ENCODE measurements at regions not wholly inside any gene's neighbourhood (a gene's known extent, or its start where the extent isn't known, plus 50 kb on each side); places are given as distances from the start of the nearest gene placed in this dataset.

GRCh38 chr11:80636999-80637398, 1196.2 kb upstream of the TENM4 start:
- H3K4me3 ChIP-seq (ENCODE audit: low read depth, low read length), result no peak overlapping the region
- H3K36me3 ChIP-seq (ENCODE audit: control insufficient read depth, insufficient read depth, low read length), result no peaks in the 10 kb centered on the region
- H3K27me3 ChIP-seq (ENCODE audit: control insufficient read depth, insufficient read depth, low read length), result no peaks in the 10 kb centered on the region
- TF ChIP-seq CTCF (IDR thresholded peaks at IDR 0.05; ENCODE audit: insufficient read depth, low read length, poor library complexity, severe bottlenecking), result no peak
- no peak for DNase-seq (ENCODE audit: low read depth)

- Histone ChIP-seq H3K4me3 (ENCODE audit: low read depth, low read length) (no peak overlapping the region), H3K36me3 (ENCODE audit: control insufficient read depth, insufficient read depth, low read length) (no peaks in the 10 kb centered on the region), H3K27me3 (ENCODE audit: control insufficient read depth, insufficient read depth, low read length) (no peaks in the 10 kb centered on the region)
- no peak for DNase-seq (ENCODE audit: low read depth)
- TF ChIP-seq CTCF (IDR thresholded peaks at IDR 0.05; ENCODE audit: insufficient read depth, low read length, poor library complexity, severe bottlenecking), result no peak
Observed at GRCh38 chr11:80635178-80635577, 1194.3 kb upstream of the TENM4 start.

- H3K27me3 ChIP-seq (ENCODE audit: control insufficient read depth, insufficient read depth, low read length), result no peaks in the 10 kb centered on the region
- no peak for TF ChIP-seq CTCF (IDR thresholded peaks at IDR 0.05; ENCODE audit: insufficient read depth, low read length, poor library complexity, severe bottlenecking)
- no peak overlapping the region for H3K4me3 ChIP-seq (ENCODE audit: low read depth, low read length)
- H3K36me3 ChIP-seq (ENCODE audit: control insufficient read depth, insufficient read depth, low read length), result no peaks in the 10 kb centered on the region
- DNase-seq (ENCODE audit: low read depth), result no peak
Observed at GRCh38 chr11:80632691-80633090, 1191.9 kb upstream of the TENM4 start.

- DNase-seq (ENCODE audit: low read depth), result no peak
- Histone ChIP-seq H3K4me3 (ENCODE audit: low read depth, low read length) (no peak overlapping the region), H3K27me3 (ENCODE audit: control insufficient read depth, insufficient read depth, low read length) (no peaks in the 10 kb centered on the region), H3K36me3 (ENCODE audit: control insufficient read depth, insufficient read depth, low read length) (no peaks in the 10 kb centered on the region)
- TF ChIP-seq CTCF (IDR thresholded peaks at IDR 0.05; ENCODE audit: insufficient read depth, low read length, poor library complexity, severe bottlenecking), result no peak
Observed at GRCh38 chr11:80632156-80632555, 1191.3 kb upstream of the TENM4 start.

GRCh38 chr11:80629466-80629865, 1188.6 kb upstream of the TENM4 start:
- H3K36me3 ChIP-seq (ENCODE audit: control insufficient read depth, insufficient read depth, low read length), result no peaks in the 10 kb centered on the region
- TF ChIP-seq CTCF (IDR thresholded peaks at IDR 0.05; ENCODE audit: insufficient read depth, low read length, poor library complexity, severe bottlenecking), result no peak
- DNase-seq (ENCODE audit: low read depth), result no peak
- H3K27me3 ChIP-seq (ENCODE audit: control insufficient read depth, insufficient read depth, low read length), result no peaks in the 10 kb centered on the region
- H3K4me3 ChIP-seq (ENCODE audit: low read depth, low read length), result no peak overlapping the region

GRCh38 chr11:80627364-80627763, 1186.5 kb upstream of the TENM4 start:
- no peak for TF ChIP-seq CTCF (IDR thresholded peaks at IDR 0.05; ENCODE audit: insufficient read depth, low read length, poor library complexity, severe bottlenecking)
- Histone ChIP-seq H3K27me3 (ENCODE audit: control insufficient read depth, insufficient read depth, low read length) (no peaks in the 10 kb centered on the region), H3K36me3 (ENCODE audit: control insufficient read depth, insufficient read depth, low read length) (no peaks in the 10 kb centered on the region), H3K4me3 (ENCODE audit: low read depth, low read length) (no peak overlapping the region)
- DNase-seq (ENCODE audit: low read depth), result no peak
